Loucy (cell line): ENCODE measurements at regions not wholly inside any gene's neighbourhood (a gene's known extent, or its start where the extent isn't known, plus 50 kb on each side); places are given as distances from the start of the nearest gene placed in this dataset.

Experiments
- H2AFZ ChIP-seq: fragments of 200-600 bp; sonication (generic); 2 replicates; pipeline ENCODE4 v1.6.0; 2016; ENCODE audit warnings: antibody characterized with exemption, mild to moderate bottlenecking, low read length, moderate library complexity
- H3F3A ChIP-seq: fragments of 200-600 bp; 2 replicates; pipeline ENCODE4 v1.6.0; 2016; ENCODE audit warnings: antibody characterized with exemption, low read depth, mild to moderate bottlenecking
- H3K27me3 ChIP-seq: fragments of 200-600 bp; sonication (generic); 2 replicates; pipeline ENCODE4 v1.6.1; 2014; ENCODE audit warnings: low read length, mild to moderate bottlenecking; ENCODE audit not compliant: insufficient read depth, poor library complexity, severe bottlenecking
- H3K36me3 ChIP-seq: fragments of 200-600 bp; sonication (generic); 2 replicates; pipeline ENCODE4 v1.6.1; 2016; ENCODE audit warnings: low read length; ENCODE audit not compliant: insufficient read depth
- H3K4me1 ChIP-seq: fragments of 200-600 bp; sonication (generic); 2 replicates; pipeline ENCODE4 v1.5.1; 2014; ENCODE audit warnings: low read length, mild to moderate bottlenecking; ENCODE audit not compliant: insufficient read depth, poor library complexity, severe bottlenecking
- H3K4me2 ChIP-seq: fragments of 200-600 bp; sonication (generic); 2 replicates; pipeline ENCODE4 v1.6.0; 2014; ENCODE audit warnings: antibody characterized with exemption, low read length, low read depth, mild to moderate bottlenecking; ENCODE audit not compliant: poor library complexity, severe bottlenecking
- H3K4me3 ChIP-seq: fragments of 200-600 bp; sonication (generic); 2 replicates; pipeline ENCODE4 v1.5.1; 2014; ENCODE audit warnings: low read length, mild to moderate bottlenecking, mixed read lengths; ENCODE audit not compliant: poor library complexity, severe bottlenecking
- H3K79me2 ChIP-seq: fragments of 200-600 bp; sonication (generic); 2 replicates; pipeline ENCODE4 v1.6.1; 2014; ENCODE audit warnings: low read length; ENCODE audit not compliant: insufficient read depth
- H3K9ac ChIP-seq: fragments of 200-600 bp; sonication (generic); 2 replicates; pipeline ENCODE4 v1.6.0; 2014; ENCODE audit warnings: mild to moderate bottlenecking, low read depth, low read length, moderate library complexity; ENCODE audit not compliant: poor library complexity, severe bottlenecking
- H3K9me2 ChIP-seq: fragments of 200-600 bp; sonication (generic); replicated peaks from 2 replicates; pipeline ENCODE4 v1.6.1; 2016; ENCODE audit warnings: low read depth, low read length, mixed read lengths
- H3K9me3 ChIP-seq: fragments of 200-600 bp; sonication (generic); 2 replicates; pipeline ENCODE4 v1.6.1; 2014; ENCODE audit warnings: mild to moderate bottlenecking, antibody characterized with exemption, low read length, low read depth; ENCODE audit not compliant: insufficient read depth
- H4K20me1 ChIP-seq: fragments of 200-600 bp; sonication (generic); 2 replicates; pipeline ENCODE4 v1.6.0; 2014; ENCODE audit warnings: antibody characterized with exemption, low read length, mild to moderate bottlenecking; ENCODE audit not compliant: insufficient read depth, poor library complexity, severe bottlenecking
- CTCF ChIP-seq: fragments of 200-600 bp; sonication (generic); conservative IDR thresholded peaks from 2 replicates; pipeline ENCODE4 v1.5.1; 2014; ENCODE audit warnings: mild to moderate bottlenecking, antibody characterized with exemption, low read length
- EZH2phosphoT487 ChIP-seq: fragments of 200-600 bp; IDR thresholded peaks from 2 replicates; pipeline ENCODE4 v1.6.1; 2018; ENCODE audit warnings: antibody characterized with exemption, mild to moderate bottlenecking, moderate library complexity, borderline replicate concordance

DNA sequence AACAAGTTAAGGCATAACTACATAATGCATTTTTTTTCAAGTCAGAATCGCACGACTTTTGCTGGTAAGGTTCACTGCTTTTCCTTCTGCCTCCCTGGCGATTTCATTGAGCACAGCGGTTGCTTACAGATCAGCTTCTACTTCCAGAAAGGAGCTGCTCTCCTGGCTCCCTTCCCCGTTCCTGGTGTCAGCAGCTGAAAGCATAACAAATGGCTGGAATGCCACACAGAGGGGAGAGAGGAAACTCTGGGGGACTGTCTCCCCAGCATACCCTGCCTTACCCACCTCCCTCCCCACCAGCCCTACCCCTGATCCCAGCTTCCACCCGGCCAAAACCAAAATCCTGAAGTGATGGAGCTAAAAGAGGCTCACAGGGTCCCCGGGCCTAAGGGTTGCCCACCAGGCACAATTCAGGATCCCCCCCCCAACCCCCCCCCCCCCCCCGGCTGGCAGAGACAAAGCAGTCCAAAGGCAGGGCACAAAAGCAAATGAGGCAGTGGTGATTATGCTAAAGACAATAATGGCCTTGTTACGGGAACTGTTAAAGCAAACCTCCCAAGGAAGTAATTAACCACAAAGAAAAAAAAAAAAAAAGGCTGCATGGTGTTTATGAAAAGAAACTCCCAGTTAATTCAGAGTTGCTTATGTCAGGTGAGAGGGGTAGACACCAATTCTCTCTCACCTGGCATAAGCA, 126.1 kb upstream of the WWC1 start:
- no peak overlapping the region for H2AFZ ChIP-seq
- peak overlapping the region; percentile 62 for H3K4me2 ChIP-seq
- no peak overlapping the region for H3K4me3 ChIP-seq
- H3F3A ChIP-seq = no peaks in the 10 kb centered on the region
- H4K20me1 ChIP-seq = no peaks in the 10 kb centered on the region
- no peaks in the 10 kb centered on the region for H3K9me2 ChIP-seq
- no peak overlapping the region for H3K9ac ChIP-seq
- H3K4me1 ChIP-seq = peaks cover 22% of the 10 kb centered on the region
- H3K27me3 ChIP-seq = no peaks in the 10 kb centered on the region
- TF ChIP-seq CTCF (no peak), EZH2phosphoT487 (no peak)
- H3K9me3 ChIP-seq = no peaks in the 10 kb centered on the region
- no peaks in the 10 kb centered on the region for H3K79me2 ChIP-seq
- H3K36me3 ChIP-seq = no peaks in the 10 kb centered on the region

GRCh38 chr5:168165977-168166376, 125.5 kb upstream of the WWC1 start:
- Histone ChIP-seq H3K9me2 (no peaks in the 10 kb centered on the region), H3K9ac (no peak overlapping the region), H3K4me1 (peaks cover 22% of the 10 kb centered on the region), H2AFZ (no peak overlapping the region), H3K4me3 (no peak overlapping the region), H3K36me3 (no peaks in the 10 kb centered on the region), H3K9me3 (no peaks in the 10 kb centered on the region), H3K4me2 (peak overlapping the region; percentile 62), H3K27me3 (no peaks in the 10 kb centered on the region), H3K79me2 (no peaks in the 10 kb centered on the region), H3F3A (no peaks in the 10 kb centered on the region), H4K20me1 (no peaks in the 10 kb centered on the region)
- no peak for TF ChIP-seq CTCF
- no peak for TF ChIP-seq EZH2phosphoT487

DNA sequence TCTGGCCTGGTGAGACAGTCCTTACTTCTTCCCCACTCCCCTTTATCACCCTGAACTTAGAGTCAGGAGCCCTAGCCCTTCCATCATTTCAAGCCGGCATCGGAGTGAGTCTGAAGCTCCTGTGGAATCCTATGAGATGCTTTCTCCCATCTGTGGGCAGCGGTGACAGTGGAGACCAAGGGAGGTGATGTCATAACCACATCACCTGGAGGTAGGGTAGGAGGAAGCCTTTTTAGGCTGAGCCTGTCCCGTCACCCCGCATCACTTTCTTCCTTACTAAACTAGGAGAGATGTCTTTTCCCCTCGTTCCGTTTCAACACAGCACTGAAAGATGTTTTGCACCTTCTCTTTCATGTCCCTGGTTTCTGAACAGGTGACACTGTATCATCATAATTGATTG, 124.1 kb upstream of the WWC1 start:
- Histone ChIP-seq H3K9me3 (no peaks in the 10 kb centered on the region), H3K4me2 (no peak overlapping the region), H3K4me1 (peaks cover 22% of the 10 kb centered on the region), H2AFZ (no peak overlapping the region), H3K79me2 (no peaks in the 10 kb centered on the region), H3K36me3 (no peaks in the 10 kb centered on the region), H4K20me1 (no peaks in the 10 kb centered on the region), H3F3A (no peaks in the 10 kb centered on the region), H3K9me2 (no peaks in the 10 kb centered on the region), H3K9ac (no peak overlapping the region), H3K27me3 (no peaks in the 10 kb centered on the region), H3K4me3 (no peak overlapping the region)
- TF ChIP-seq CTCF (no peak), EZH2phosphoT487 (no peak)
